ENCODE measurements at regions not wholly inside any gene's neighbourhood (a gene's known extent, or its start where the extent isn't known, plus 50 kb on each side); places are given as distances from the start of the nearest gene placed in this dataset.

- Histone ChIP-seq H3K27ac (ENCODE audit: low read length) (no peak overlapping the region), H3K9ac (ENCODE audit: low read length) (no peak overlapping the region), H2AFZ (ENCODE audit: low read length) (no peak overlapping the region), H4K20me1 (ENCODE audit: insufficient read depth, low read depth, low read length) (no peaks in the 10 kb centered on the region), H3K79me2 (ENCODE audit: low read length) (no peaks in the 10 kb centered on the region), H3K27me3 (ENCODE audit: low read length) (no peaks in the 10 kb centered on the region), H3K36me3 (ENCODE audit: insufficient read depth, low read length) (no peaks in the 10 kb centered on the region), H3K4me2 (ENCODE audit: low read depth, low read length, poor library complexity, severe bottlenecking) (no peak overlapping the region), H3K9me2 (replicated peaks; ENCODE audit: insufficient read depth, low read length) (no peaks in the 10 kb centered on the region), H3K4me1 (ENCODE audit: low read length) (no peaks in the 10 kb centered on the region), H3K4me3 (ENCODE audit: low read length) (no peak overlapping the region), H3K9me3 (ENCODE audit: low read length) (no peaks in the 10 kb centered on the region)
- DNase-seq = no peak
Observed at GRCh38 chr5:93809430-93809829, 68.0 kb upstream of the POU5F2 start.

DNA sequence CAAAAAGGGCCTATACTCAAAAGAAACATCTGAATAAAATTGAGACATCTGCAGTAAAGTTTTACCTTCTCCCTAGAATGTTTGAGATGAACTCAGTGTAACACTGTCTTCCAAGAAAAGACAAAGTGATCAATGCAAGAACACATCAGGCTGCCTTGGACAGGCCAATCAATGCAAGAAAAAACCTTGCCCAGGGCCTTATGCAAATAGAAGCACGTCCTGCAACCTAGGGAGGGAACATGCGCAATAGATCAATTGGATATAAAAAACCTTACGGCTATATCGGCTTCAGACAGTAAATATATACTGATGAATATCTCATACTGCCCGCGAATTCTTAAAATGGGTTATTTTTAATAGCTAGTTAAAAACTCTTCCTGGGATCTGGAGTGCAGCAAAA is 66.4 kb upstream of the POU5F2 start:
- Histone ChIP-seq H3K4me2 (ENCODE audit: low read depth, low read length, poor library complexity, severe bottlenecking) (no peak overlapping the region), H3K4me3 (ENCODE audit: low read length) (no peak overlapping the region), H3K36me3 (ENCODE audit: insufficient read depth, low read length) (no peaks in the 10 kb centered on the region), H3K9ac (ENCODE audit: low read length) (no peak overlapping the region), H3K9me2 (replicated peaks; ENCODE audit: insufficient read depth, low read length) (no peaks in the 10 kb centered on the region), H3K9me3 (ENCODE audit: low read length) (no peaks in the 10 kb centered on the region), H3K27ac (ENCODE audit: low read length) (no peak overlapping the region), H2AFZ (ENCODE audit: low read length) (no peak overlapping the region), H3K27me3 (ENCODE audit: low read length) (no peaks in the 10 kb centered on the region), H4K20me1 (ENCODE audit: insufficient read depth, low read depth, low read length) (no peaks in the 10 kb centered on the region), H3K4me1 (ENCODE audit: low read length) (no peaks in the 10 kb centered on the region), H3K79me2 (ENCODE audit: low read length) (no peaks in the 10 kb centered on the region)
- DNase-seq = no peak

- no peak overlapping the region for H3K27ac ChIP-seq (ENCODE audit: low read length)
- no peaks in the 10 kb centered on the region for H3K36me3 ChIP-seq (ENCODE audit: insufficient read depth, low read length)
- no peak overlapping the region for H2AFZ ChIP-seq (ENCODE audit: low read length)
- DNase-seq = no peak
- H4K20me1 ChIP-seq (ENCODE audit: insufficient read depth, low read depth, low read length) = no peaks in the 10 kb centered on the region
- H3K4me1 ChIP-seq (ENCODE audit: low read length) = no peaks in the 10 kb centered on the region
- no peaks in the 10 kb centered on the region for H3K79me2 ChIP-seq (ENCODE audit: low read length)
- H3K9me2 ChIP-seq (replicated peaks; ENCODE audit: insufficient read depth, low read length) = no peaks in the 10 kb centered on the region
- no peaks in the 10 kb centered on the region for H3K27me3 ChIP-seq (ENCODE audit: low read length)
- H3K9ac ChIP-seq (ENCODE audit: low read length) = no peak overlapping the region
- H3K9me3 ChIP-seq (ENCODE audit: low read length) = no peaks in the 10 kb centered on the region
- H3K4me2 ChIP-seq (ENCODE audit: low read depth, low read length, poor library complexity, severe bottlenecking) = no peak overlapping the region
- H3K4me3 ChIP-seq (ENCODE audit: low read length) = no peak overlapping the region
Observed at GRCh38 chr5:93805616-93806379, 64.4 kb upstream of the POU5F2 start.

- H3K9me3 ChIP-seq (ENCODE audit: low read length) = no peaks in the 10 kb centered on the region
- no peaks in the 10 kb centered on the region for H3K9me2 ChIP-seq (replicated peaks; ENCODE audit: insufficient read depth, low read length)
- no peaks in the 10 kb centered on the region for H3K79me2 ChIP-seq (ENCODE audit: low read length)
- H3K36me3 ChIP-seq (ENCODE audit: insufficient read depth, low read length) = no peaks in the 10 kb centered on the region
- no peaks in the 10 kb centered on the region for H3K4me1 ChIP-seq (ENCODE audit: low read length)
- H3K4me2 ChIP-seq (ENCODE audit: low read depth, low read length, poor library complexity, severe bottlenecking) = no peak overlapping the region
- H3K27me3 ChIP-seq (ENCODE audit: low read length) = no peaks in the 10 kb centered on the region
- H2AFZ ChIP-seq (ENCODE audit: low read length) = no peak overlapping the region
- H3K4me3 ChIP-seq (ENCODE audit: low read length) = no peak overlapping the region
- H3K9ac ChIP-seq (ENCODE audit: low read length) = no peak overlapping the region
- H4K20me1 ChIP-seq (ENCODE audit: insufficient read depth, low read depth, low read length) = no peaks in the 10 kb centered on the region
- DNase-seq = peak; percentile 78
- no peak overlapping the region for H3K27ac ChIP-seq (ENCODE audit: low read length)
Observed at GRCh38 chr5:93800988-93801811, 59.8 kb upstream of the POU5F2 start.

DNA sequence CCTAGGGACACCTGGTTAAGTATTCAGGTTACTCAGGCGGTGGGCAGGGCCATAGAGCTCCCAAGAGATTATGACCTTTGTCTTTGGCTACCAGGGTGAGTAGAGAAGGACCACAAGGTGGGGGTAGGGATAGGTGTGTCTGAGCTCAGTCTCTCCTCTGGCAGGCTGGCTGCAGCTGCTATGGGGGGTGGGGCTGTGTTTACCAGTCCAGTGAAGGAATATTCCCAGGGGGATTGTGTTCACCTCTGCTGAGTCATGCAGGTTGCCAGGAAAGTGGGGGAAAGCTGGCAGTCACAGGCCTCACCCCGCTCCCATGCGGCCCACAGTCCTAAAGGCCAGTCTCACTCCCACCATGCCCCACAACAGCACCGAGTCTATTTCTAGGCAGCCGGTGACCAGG is 53.6 kb upstream of the POU5F2 start:
- no peaks in the 10 kb centered on the region; the same call in 1 of the 2 replicates for H3K4me1 ChIP-seq (ENCODE audit: low read length)
- H3K27me3 ChIP-seq (ENCODE audit: low read length) = no peaks in the 10 kb centered on the region
- H2AFZ ChIP-seq (ENCODE audit: low read length) = no peak overlapping the region
- no peaks in the 10 kb centered on the region for H4K20me1 ChIP-seq (ENCODE audit: insufficient read depth, low read depth, low read length)
- no peak overlapping the region for H3K4me2 ChIP-seq (ENCODE audit: low read depth, low read length, poor library complexity, severe bottlenecking)
- H3K36me3 ChIP-seq (ENCODE audit: insufficient read depth, low read length) = no peaks in the 10 kb centered on the region
- H3K9ac ChIP-seq (ENCODE audit: low read length) = no peak overlapping the region
- H3K4me3 ChIP-seq (ENCODE audit: low read length) = no peak overlapping the region
- H3K9me3 ChIP-seq (ENCODE audit: low read length) = no peaks in the 10 kb centered on the region
- H3K27ac ChIP-seq (ENCODE audit: low read length) = no peak overlapping the region
- no peaks in the 10 kb centered on the region for H3K79me2 ChIP-seq (ENCODE audit: low read length)
- no peak for DNase-seq
- H3K9me2 ChIP-seq (replicated peaks; ENCODE audit: insufficient read depth, low read length) = no peaks in the 10 kb centered on the region

GRCh38 chr5:93793159-93793781 is 51.9 kb upstream of the POU5F2 start:
- H3K4me3 ChIP-seq (ENCODE audit: low read length) = no peak overlapping the region
- no peak overlapping the region for H2AFZ ChIP-seq (ENCODE audit: low read length)
- H3K27me3 ChIP-seq (ENCODE audit: low read length) = no peaks in the 10 kb centered on the region
- no peaks in the 10 kb centered on the region for H4K20me1 ChIP-seq (ENCODE audit: insufficient read depth, low read depth, low read length)
- no peaks in the 10 kb centered on the region; the same call in 1 of the 2 replicates for H3K4me1 ChIP-seq (ENCODE audit: low read length)
- H3K79me2 ChIP-seq (ENCODE audit: low read length) = no peaks in the 10 kb centered on the region
- H3K4me2 ChIP-seq (ENCODE audit: low read depth, low read length, poor library complexity, severe bottlenecking) = no peak overlapping the region
- no peaks in the 10 kb centered on the region for H3K36me3 ChIP-seq (ENCODE audit: insufficient read depth, low read length)
- no peak overlapping the region for H3K27ac ChIP-seq (ENCODE audit: low read length)
- H3K9ac ChIP-seq (ENCODE audit: low read length) = no peak overlapping the region
- no peaks in the 10 kb centered on the region for H3K9me2 ChIP-seq (replicated peaks; ENCODE audit: insufficient read depth, low read length)
- no peaks in the 10 kb centered on the region for H3K9me3 ChIP-seq (ENCODE audit: low read length)
- DNase-seq = no peak

DNA sequence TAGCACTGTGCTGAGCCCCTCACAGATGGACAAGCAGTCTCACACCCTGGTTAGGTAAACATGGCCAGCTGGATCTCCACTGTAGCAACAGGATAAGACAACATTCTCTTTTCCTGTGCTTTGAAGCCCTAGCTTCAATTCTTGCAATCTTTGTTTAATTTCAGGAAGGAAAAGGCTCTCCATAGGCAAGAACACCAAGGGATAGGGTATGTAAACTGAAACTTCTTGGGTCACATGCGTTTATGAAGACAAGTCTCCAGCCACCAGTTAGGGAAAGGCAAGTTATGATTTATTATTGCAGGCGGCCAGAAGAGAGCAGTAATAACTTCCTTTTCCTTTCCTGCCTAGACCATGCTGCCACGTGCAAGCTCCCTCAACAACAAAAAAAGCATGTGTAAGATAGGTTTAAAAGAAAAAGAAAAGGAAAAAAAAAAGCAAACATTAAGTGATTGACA is 50.1 kb upstream of the POU5F2 start:
- Histone ChIP-seq H3K36me3 (ENCODE audit: insufficient read depth, low read length) (no peaks in the 10 kb centered on the region), H3K79me2 (ENCODE audit: low read length) (no peaks in the 10 kb centered on the region), H3K27me3 (ENCODE audit: low read length) (no peaks in the 10 kb centered on the region), H3K9ac (ENCODE audit: low read length) (no peak overlapping the region), H2AFZ (ENCODE audit: low read length) (no peak overlapping the region), H3K4me2 (ENCODE audit: low read depth, low read length, poor library complexity, severe bottlenecking) (no peak overlapping the region), H3K4me3 (ENCODE audit: low read length) (no peak overlapping the region), H3K9me2 (replicated peaks; ENCODE audit: insufficient read depth, low read length) (no peaks in the 10 kb centered on the region), H3K27ac (ENCODE audit: low read length) (no peak overlapping the region), H4K20me1 (ENCODE audit: insufficient read depth, low read depth, low read length) (no peaks in the 10 kb centered on the region), H3K9me3 (ENCODE audit: low read length) (no peaks in the 10 kb centered on the region), H3K4me1 (ENCODE audit: low read length) (no peaks in the 10 kb centered on the region; the same call in 1 of the 2 replicates)
- DNase-seq = no peak
